ENCODE measurements at regions not wholly inside any gene's neighbourhood (a gene's known extent, or its start where the extent isn't known, plus 50 kb on each side); places are given as distances from the start of the nearest gene placed in this dataset.

GRCh38 chr5:171534043-171534895, 114.8 kb downstream of the FGF18 start:
- TF ChIP-seq CTCF (IDR thresholded peaks at IDR 0.05; ENCODE audit: insufficient read depth, low read depth, low read length, missing control alignments) = no peak
- DNase-seq (ENCODE audit: low read depth) = peak; percentile 39
- H3K4me3 ChIP-seq (ENCODE audit: low read length) = no peak overlapping the region

GRCh38 chr5:171535162-171535561, 115.7 kb downstream of the FGF18 start:
- TF ChIP-seq CTCF (IDR thresholded peaks at IDR 0.05; ENCODE audit: insufficient read depth, low read depth, low read length, missing control alignments) = no peak
- no peak overlapping the region for H3K4me3 ChIP-seq (ENCODE audit: low read length)
- no peak for DNase-seq (ENCODE audit: low read depth)

GRCh38 chr5:171537070-171537849, 117.8 kb downstream of the FGF18 start:
- DNase-seq (ENCODE audit: low read depth) = peak; percentile 32
- no peak for TF ChIP-seq CTCF (IDR thresholded peaks at IDR 0.05; ENCODE audit: insufficient read depth, low read depth, low read length, missing control alignments)
- H3K4me3 ChIP-seq (ENCODE audit: low read length) = no peak overlapping the region

GRCh38 chr5:171537923-171538537, 118.6 kb downstream of the FGF18 start:
- no peak for TF ChIP-seq CTCF (IDR thresholded peaks at IDR 0.05; ENCODE audit: insufficient read depth, low read depth, low read length, missing control alignments)
- H3K4me3 ChIP-seq (ENCODE audit: low read length) = no peak overlapping the region
- DNase-seq (ENCODE audit: low read depth) = no peak

- no peak for DNase-seq (ENCODE audit: low read depth)
- H3K4me3 ChIP-seq (ENCODE audit: low read length) = no peak overlapping the region
- TF ChIP-seq CTCF (IDR thresholded peaks at IDR 0.05; ENCODE audit: insufficient read depth, low read depth, low read length, missing control alignments) = no peak
These were observed 119.2 kb downstream of the FGF18 start for GRCh38 chr5:171538681-171539080.

- TF ChIP-seq CTCF (IDR thresholded peaks at IDR 0.05; ENCODE audit: insufficient read depth, low read depth, low read length, missing control alignments) = no peak
- no peak overlapping the region for H3K4me3 ChIP-seq (ENCODE audit: low read length)
- DNase-seq (ENCODE audit: low read depth) = no peak
These were observed 121.4 kb downstream of the FGF18 start for GRCh38 chr5:171540865-171541264.

All from epithelial cell of esophagus (primary cell).